WERI-Rb-1 (cell line): ENCODE measurements at regions not wholly inside any gene's neighbourhood (a gene's known extent, or its start where the extent isn't known, plus 50 kb on each side); places are given as distances from the start of the nearest gene placed in this dataset.
A peak's percentile ranks its signal among the peaks of the same experiment; 100 is the strongest.

Experiments used
- DNase-seq: peaks from one replicate; pipeline ENCODE4 v3.0.0-alpha.2; 2020
- H3K27ac ChIP-seq: fragments of 250-450 bp; sonication (Bioruptor Pico); 2 replicates; pipeline ENCODE4 v1.5.1; 2020; ENCODE audit warnings: mild to moderate bottlenecking, moderate library complexity
- H3K27me3 ChIP-seq: fragments of 250-450 bp; sonication (Bioruptor Pico); 2 replicates; pipeline ENCODE4 v1.5.1; 2021; ENCODE audit warnings: mild to moderate bottlenecking, low read depth, moderate library complexity; ENCODE audit not compliant: insufficient read depth, severe bottlenecking
- H3K36me3 ChIP-seq: fragments of 250-450 bp; sonication (Bioruptor Pico); 2 replicates; pipeline ENCODE4 v1.5.1; 2020; ENCODE audit warnings: mild to moderate bottlenecking, moderate library complexity
- H3K4me3 ChIP-seq: 2 replicates; pipeline ENCODE4 v1.5.1; 2011; ENCODE audit warnings: low read depth, mild to moderate bottlenecking, control low read depth, low read length
- H3K9me3 ChIP-seq: fragments of 250-450 bp; sonication (Bioruptor Pico); 2 replicates; pipeline ENCODE4 v1.5.1; 2021; ENCODE audit warnings: mild to moderate bottlenecking, moderate library complexity; ENCODE audit not compliant: severe bottlenecking
- TF ChIP-seq, protein P1 (sequence below): IDR thresholded peaks from 2 replicates; pipeline ENCODE4 v1.5.1; 2011; ENCODE audit warnings: low read depth, mild to moderate bottlenecking, control low read depth, inconsistent platforms, low read length

GRCh38 chr5:157917899-157918809 is 59.2 kb upstream of the CLINT1 start:
- H3K27me3 ChIP-seq, result no peaks in the 10 kb centered on the region
- H3K36me3 ChIP-seq, result no peaks in the 10 kb centered on the region
- peak; percentile 73 for DNase-seq
- no peaks in the 10 kb centered on the region for H3K9me3 ChIP-seq
- H3K4me3 ChIP-seq, result no peak overlapping the region
- H3K27ac ChIP-seq, result no peak overlapping the region
- TF ChIP-seq, protein P1, sequence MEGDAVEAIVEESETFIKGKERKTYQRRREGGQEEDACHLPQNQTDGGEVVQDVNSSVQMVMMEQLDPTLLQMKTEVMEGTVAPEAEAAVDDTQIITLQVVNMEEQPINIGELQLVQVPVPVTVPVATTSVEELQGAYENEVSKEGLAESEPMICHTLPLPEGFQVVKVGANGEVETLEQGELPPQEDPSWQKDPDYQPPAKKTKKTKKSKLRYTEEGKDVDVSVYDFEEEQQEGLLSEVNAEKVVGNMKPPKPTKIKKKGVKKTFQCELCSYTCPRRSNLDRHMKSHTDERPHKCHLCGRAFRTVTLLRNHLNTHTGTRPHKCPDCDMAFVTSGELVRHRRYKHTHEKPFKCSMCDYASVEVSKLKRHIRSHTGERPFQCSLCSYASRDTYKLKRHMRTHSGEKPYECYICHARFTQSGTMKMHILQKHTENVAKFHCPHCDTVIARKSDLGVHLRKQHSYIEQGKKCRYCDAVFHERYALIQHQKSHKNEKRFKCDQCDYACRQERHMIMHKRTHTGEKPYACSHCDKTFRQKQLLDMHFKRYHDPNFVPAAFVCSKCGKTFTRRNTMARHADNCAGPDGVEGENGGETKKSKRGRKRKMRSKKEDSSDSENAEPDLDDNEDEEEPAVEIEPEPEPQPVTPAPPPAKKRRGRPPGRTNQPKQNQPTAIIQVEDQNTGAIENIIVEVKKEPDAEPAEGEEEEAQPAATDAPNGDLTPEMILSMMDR, result peak; percentile 68

GRCh38 chr5:157917491-157917890 is 58.5 kb upstream of the CLINT1 start:
- Histone ChIP-seq H3K27ac (no peak overlapping the region), H3K36me3 (no peaks in the 10 kb centered on the region), H3K27me3 (no peaks in the 10 kb centered on the region), H3K4me3 (no peak overlapping the region), H3K9me3 (no peaks in the 10 kb centered on the region)
- no peak for DNase-seq
- TF ChIP-seq, protein P1, result no peak

DNA sequence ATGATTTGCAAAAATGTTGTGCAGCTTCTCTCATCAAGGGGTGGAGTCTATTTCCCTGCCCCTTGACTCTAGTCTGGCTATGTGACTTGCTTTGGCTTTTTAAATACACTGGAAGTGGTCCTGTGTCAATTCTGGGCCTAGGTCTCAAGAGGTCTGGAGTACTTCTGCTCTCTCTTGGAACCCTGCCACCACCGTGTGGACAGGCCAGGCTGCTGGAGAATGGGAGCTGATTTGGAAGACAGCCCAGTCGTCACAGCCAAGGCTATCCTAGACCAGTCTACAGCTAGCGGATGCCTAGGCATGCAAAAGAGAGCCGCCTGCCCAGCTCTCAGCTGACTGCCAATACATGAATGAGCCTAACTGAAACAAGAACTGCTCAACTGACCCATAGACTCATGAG is 56.7 kb upstream of the CLINT1 start:
- Histone ChIP-seq H3K36me3 (no peaks in the 10 kb centered on the region), H3K27ac (no peak overlapping the region), H3K27me3 (no peaks in the 10 kb centered on the region), H3K4me3 (no peak overlapping the region), H3K9me3 (no peaks in the 10 kb centered on the region)
- no peak for DNase-seq
- TF ChIP-seq, protein P1, result no peak

- no peak for DNase-seq
- Histone ChIP-seq H3K9me3 (no peaks in the 10 kb centered on the region), H3K36me3 (no peaks in the 10 kb centered on the region), H3K4me3 (no peak overlapping the region), H3K27ac (no peak overlapping the region), H3K27me3 (no peaks in the 10 kb centered on the region)
- TF ChIP-seq, protein P1, result no peak
Observed at GRCh38 chr5:157914151-157914788, 55.3 kb upstream of the CLINT1 start.

DNA sequence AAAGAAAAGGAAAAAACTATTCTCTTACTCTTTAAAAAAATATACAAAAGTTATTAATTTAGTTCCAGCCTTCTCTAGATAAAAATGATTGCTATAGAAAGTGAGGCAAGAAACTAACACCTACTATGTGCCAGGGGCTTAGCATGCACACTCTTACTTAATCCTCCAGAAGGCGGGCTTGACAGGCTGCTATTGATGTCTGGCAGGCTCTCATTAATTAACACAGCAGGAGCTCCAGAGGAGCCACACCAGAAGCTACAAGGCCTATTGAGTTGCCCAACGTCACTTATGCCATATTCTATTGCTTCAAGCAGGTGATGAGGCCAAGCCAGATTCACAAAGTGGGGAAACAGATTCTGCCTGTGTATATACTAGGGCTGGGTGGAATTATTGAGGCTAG is 54.6 kb upstream of the CLINT1 start:
- no peaks in the 10 kb centered on the region for H3K27me3 ChIP-seq
- no peaks in the 10 kb centered on the region for H3K36me3 ChIP-seq
- no peaks in the 10 kb centered on the region for H3K9me3 ChIP-seq
- DNase-seq, result peak; percentile 12
- TF ChIP-seq, protein P1, result no peak
- H3K27ac ChIP-seq, result no peak overlapping the region
- H3K4me3 ChIP-seq, result no peak overlapping the region
